Glutamatergic neuron (in vitro differentiated cells): ENCODE measurements at regions not wholly inside any gene's neighbourhood (a gene's known extent, or its start where the extent isn't known, plus 50 kb on each side); places are given as distances from the start of the nearest gene placed in this dataset.

ENCODE experiments used
- DNase-seq: peaks from one replicate; pipeline ENCODE4 v3.0.0; 2022
- H3K27ac Mint-ChIP-seq: one replicate; pipeline ENCODE4 v1.8.0; 2020; ENCODE audit warnings: mild to moderate bottlenecking, mixed read lengths, inconsistent platforms; ENCODE audit not compliant: unreplicated experiment
- H3K27me3 Mint-ChIP-seq: one replicate; pipeline ENCODE4 v1.8.0; 2020; ENCODE audit warnings: mild to moderate bottlenecking, moderate library complexity, mixed read lengths, inconsistent platforms; ENCODE audit not compliant: unreplicated experiment
- H3K36me3 Mint-ChIP-seq: one replicate; pipeline ENCODE4 v1.8.0; 2020; ENCODE audit warnings: mild to moderate bottlenecking, mixed read lengths, inconsistent platforms; ENCODE audit not compliant: unreplicated experiment
- H3K4me1 Mint-ChIP-seq: one replicate; pipeline ENCODE4 v1.8.0; 2020; ENCODE audit warnings: mild to moderate bottlenecking, low read depth, mixed read lengths, inconsistent platforms; ENCODE audit not compliant: unreplicated experiment
- H3K4me3 Mint-ChIP-seq: one replicate; pipeline ENCODE4 v1.8.0; 2020; ENCODE audit warnings: mild to moderate bottlenecking, mixed read lengths, inconsistent platforms; ENCODE audit not compliant: unreplicated experiment
- H3K9me3 Mint-ChIP-seq: one replicate; pipeline ENCODE4 v1.8.0; 2020; ENCODE audit warnings: mild to moderate bottlenecking, moderate library complexity, mixed read lengths, inconsistent platforms; ENCODE audit not compliant: unreplicated experiment
- CTCF ChIP-seq: fragments of 200-600 bp; sonication (generic); IDR thresholded peaks from one replicate; pipeline ENCODE4 v1.5.0; 2021; ENCODE audit not compliant: partially characterized antibody, unreplicated experiment

GRCh38 chr6:48426636-48427035 is 315.6 kb upstream of the PTCHD4 start:
- H3K36me3 Mint-ChIP-seq = no peaks in the 10 kb centered on the region
- no peak overlapping the region for H3K4me3 Mint-ChIP-seq
- TF ChIP-seq CTCF = no peak
- no peaks in the 10 kb centered on the region for H3K27me3 Mint-ChIP-seq
- H3K9me3 Mint-ChIP-seq = peaks cover 2% of the 10 kb centered on the region
- no peak for DNase-seq
- no peak overlapping the region for H3K27ac Mint-ChIP-seq
- H3K4me1 Mint-ChIP-seq = no peaks in the 10 kb centered on the region

- TF ChIP-seq CTCF = no peak
- H3K4me1 Mint-ChIP-seq = no peaks in the 10 kb centered on the region
- peaks cover 2% of the 10 kb centered on the region for H3K9me3 Mint-ChIP-seq
- H3K36me3 Mint-ChIP-seq = no peaks in the 10 kb centered on the region
- no peak overlapping the region for H3K4me3 Mint-ChIP-seq
- H3K27me3 Mint-ChIP-seq = no peaks in the 10 kb centered on the region
- no peak overlapping the region for H3K27ac Mint-ChIP-seq
- DNase-seq = no peak
These were observed 312.8 kb upstream of the PTCHD4 start for GRCh38 chr6:48423640-48424365.

GRCh38 chr6:48419992-48420391 is 309.0 kb upstream of the PTCHD4 start:
- Mint-ChIP-seq H3K27me3 (no peaks in the 10 kb centered on the region), H3K4me1 (no peaks in the 10 kb centered on the region), H3K27ac (no peak overlapping the region), H3K9me3 (no peaks in the 10 kb centered on the region), H3K36me3 (no peaks in the 10 kb centered on the region), H3K4me3 (no peak overlapping the region)
- no peak for TF ChIP-seq CTCF
- no peak for DNase-seq

GRCh38 chr6:48417927-48418326 is 306.9 kb upstream of the PTCHD4 start:
- no peak for TF ChIP-seq CTCF
- H3K4me1 Mint-ChIP-seq = no peaks in the 10 kb centered on the region
- no peaks in the 10 kb centered on the region for H3K36me3 Mint-ChIP-seq
- H3K9me3 Mint-ChIP-seq = no peaks in the 10 kb centered on the region
- no peaks in the 10 kb centered on the region for H3K27me3 Mint-ChIP-seq
- no peak overlapping the region for H3K27ac Mint-ChIP-seq
- no peak for DNase-seq
- no peak overlapping the region for H3K4me3 Mint-ChIP-seq

- Mint-ChIP-seq H3K4me3 (no peak overlapping the region), H3K27me3 (no peaks in the 10 kb centered on the region), H3K4me1 (no peaks in the 10 kb centered on the region), H3K27ac (no peak overlapping the region), H3K36me3 (no peaks in the 10 kb centered on the region), H3K9me3 (no peaks in the 10 kb centered on the region)
- TF ChIP-seq CTCF = no peak
- DNase-seq = no peak
These were observed 301.7 kb upstream of the PTCHD4 start for GRCh38 chr6:48412656-48413055.
